ENCODE measurements at regions not wholly inside any gene's neighbourhood (a gene's known extent, or its start where the extent isn't known, plus 50 kb on each side); places are given as distances from the start of the nearest gene placed in this dataset.

DNA sequence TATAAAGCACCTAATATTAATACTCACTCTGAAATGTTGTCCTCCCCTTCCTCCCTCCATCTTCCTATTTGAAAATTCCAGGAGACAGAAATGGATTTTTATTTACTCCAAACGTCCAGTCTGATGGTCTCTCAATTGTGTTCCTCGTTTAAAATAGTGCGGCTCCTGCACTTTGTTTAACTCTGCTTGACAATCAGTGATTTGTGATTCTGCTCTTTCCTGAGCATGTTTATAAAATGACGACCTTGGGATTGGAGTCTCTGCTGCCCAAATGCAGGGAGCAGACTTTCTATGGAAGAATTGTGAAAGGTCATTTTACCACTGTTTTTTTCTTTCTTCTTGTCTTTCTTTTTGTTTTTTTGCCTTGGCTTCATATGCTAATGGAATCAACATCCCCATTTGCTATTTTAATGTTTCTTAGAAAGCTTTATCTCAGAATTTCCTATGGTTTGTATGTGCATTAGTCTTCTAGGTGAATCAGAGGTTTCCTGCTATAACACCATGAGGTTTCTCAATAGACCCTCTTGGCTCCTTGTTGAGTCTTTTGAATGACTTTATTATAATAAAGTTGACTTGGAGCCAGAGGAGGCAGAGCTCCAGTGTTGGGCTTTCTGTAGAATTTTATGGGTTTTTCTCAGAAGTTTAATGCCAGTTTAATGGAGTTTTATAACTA, 376.5 kb downstream of the CDH11 start:
- TF ChIP-seq, protein P1, sequence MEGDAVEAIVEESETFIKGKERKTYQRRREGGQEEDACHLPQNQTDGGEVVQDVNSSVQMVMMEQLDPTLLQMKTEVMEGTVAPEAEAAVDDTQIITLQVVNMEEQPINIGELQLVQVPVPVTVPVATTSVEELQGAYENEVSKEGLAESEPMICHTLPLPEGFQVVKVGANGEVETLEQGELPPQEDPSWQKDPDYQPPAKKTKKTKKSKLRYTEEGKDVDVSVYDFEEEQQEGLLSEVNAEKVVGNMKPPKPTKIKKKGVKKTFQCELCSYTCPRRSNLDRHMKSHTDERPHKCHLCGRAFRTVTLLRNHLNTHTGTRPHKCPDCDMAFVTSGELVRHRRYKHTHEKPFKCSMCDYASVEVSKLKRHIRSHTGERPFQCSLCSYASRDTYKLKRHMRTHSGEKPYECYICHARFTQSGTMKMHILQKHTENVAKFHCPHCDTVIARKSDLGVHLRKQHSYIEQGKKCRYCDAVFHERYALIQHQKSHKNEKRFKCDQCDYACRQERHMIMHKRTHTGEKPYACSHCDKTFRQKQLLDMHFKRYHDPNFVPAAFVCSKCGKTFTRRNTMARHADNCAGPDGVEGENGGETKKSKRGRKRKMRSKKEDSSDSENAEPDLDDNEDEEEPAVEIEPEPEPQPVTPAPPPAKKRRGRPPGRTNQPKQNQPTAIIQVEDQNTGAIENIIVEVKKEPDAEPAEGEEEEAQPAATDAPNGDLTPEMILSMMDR (IDR thresholded peaks at IDR 0.05; ENCODE audit: unreplicated experiment): no peak
- H3K27ac Mint-ChIP-seq: no peak overlapping the region

DNA sequence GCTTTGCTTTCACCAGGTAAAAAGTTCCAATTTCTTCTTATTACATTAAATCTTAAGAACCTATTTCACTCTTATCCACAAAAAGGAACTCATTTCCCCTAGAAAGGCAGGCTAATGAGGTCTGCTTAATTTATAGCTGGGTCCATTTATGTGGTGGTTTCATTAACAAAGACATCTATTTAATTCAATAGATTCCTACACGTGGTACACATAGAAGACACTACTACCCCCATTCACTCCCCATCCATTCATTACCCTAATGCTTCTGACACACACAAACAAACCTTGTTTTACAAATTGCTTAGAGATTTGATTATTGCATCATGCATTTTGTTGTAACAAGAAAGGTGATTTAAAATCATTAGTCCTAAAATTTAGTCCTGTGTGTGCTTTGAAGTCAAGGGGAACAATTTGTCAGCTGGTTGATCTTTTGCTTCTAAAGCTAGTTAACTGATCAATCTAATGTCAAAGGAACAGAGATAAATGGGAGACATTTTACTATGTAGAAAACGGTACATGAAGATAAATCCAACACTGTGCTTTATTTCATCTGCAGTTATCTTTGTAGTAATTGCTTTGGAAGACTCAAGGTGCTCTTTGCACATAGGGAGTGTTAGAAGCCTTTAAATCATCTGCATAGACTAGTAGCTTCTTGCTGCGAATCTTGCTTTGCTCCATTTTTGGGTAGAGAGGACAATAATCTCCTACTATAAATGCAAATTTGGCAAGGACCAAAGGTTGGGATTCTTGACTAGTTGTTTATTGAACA, 379.2 kb downstream of the CDH11 start:
- Mint-ChIP-seq H3K9me3 (peaks cover 11% of the 10 kb centered on the region), H3K27me3 (ENCODE audit: low read depth) (peaks cover 10% of the 10 kb centered on the region), H3K4me3 (no peak overlapping the region), H3K4me1 (peaks cover 16% of the 10 kb centered on the region), H3K27ac (no peak overlapping the region), H3K36me3 (no peaks in the 10 kb centered on the region)
- TF ChIP-seq, protein P1 (IDR thresholded peaks at IDR 0.05; ENCODE audit: unreplicated experiment): no peak
- DNase-seq (ENCODE audit: low spot score in 2 of 2, unreplicated experiment in 2 of 2): no peak

More for the DNA sequence above, 376.5 kb downstream of the CDH11 start:
- no peaks in the 10 kb centered on the region for H3K36me3 Mint-ChIP-seq
- no peak overlapping the region for H3K4me3 Mint-ChIP-seq
- DNase-seq (ENCODE audit: low spot score in 2 of 2, unreplicated experiment in 2 of 2): no peak
- H3K9me3 Mint-ChIP-seq: no peaks in the 10 kb centered on the region
- H3K4me1 Mint-ChIP-seq: peaks cover 16% of the 10 kb centered on the region
- peaks cover 10% of the 10 kb centered on the region for H3K27me3 Mint-ChIP-seq (ENCODE audit: low read depth)

DNA sequence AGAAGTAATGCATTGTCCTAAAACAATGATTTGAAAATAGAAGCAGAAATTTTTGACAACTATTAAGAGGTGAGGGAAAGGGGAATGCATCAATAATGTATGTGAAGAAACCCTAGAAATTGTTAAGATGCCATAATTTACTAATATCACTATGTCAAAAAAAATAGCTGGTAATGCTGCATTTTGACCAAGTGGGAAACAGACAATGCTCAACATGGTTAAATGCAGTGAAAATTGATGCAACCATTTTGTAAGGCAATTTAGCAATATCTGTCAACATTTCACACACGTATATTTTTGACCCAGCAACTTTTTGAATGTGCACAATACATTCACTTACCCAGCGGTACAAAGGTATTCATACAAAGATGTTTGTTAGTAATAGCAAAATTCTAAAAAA, 381.6 kb downstream of the CDH11 start:
- no peak overlapping the region for H3K27ac Mint-ChIP-seq
- H3K9me3 Mint-ChIP-seq: peaks cover 11% of the 10 kb centered on the region
- peaks cover 10% of the 10 kb centered on the region for H3K27me3 Mint-ChIP-seq (ENCODE audit: low read depth)
- DNase-seq (ENCODE audit: low spot score in 2 of 2, unreplicated experiment in 2 of 2): no peak
- peaks cover 2% of the 10 kb centered on the region for H3K4me1 Mint-ChIP-seq
- TF ChIP-seq, protein P1 (IDR thresholded peaks at IDR 0.05; ENCODE audit: unreplicated experiment): no peak
- no peaks in the 10 kb centered on the region for H3K36me3 Mint-ChIP-seq
- no peak overlapping the region for H3K4me3 Mint-ChIP-seq

DNA sequence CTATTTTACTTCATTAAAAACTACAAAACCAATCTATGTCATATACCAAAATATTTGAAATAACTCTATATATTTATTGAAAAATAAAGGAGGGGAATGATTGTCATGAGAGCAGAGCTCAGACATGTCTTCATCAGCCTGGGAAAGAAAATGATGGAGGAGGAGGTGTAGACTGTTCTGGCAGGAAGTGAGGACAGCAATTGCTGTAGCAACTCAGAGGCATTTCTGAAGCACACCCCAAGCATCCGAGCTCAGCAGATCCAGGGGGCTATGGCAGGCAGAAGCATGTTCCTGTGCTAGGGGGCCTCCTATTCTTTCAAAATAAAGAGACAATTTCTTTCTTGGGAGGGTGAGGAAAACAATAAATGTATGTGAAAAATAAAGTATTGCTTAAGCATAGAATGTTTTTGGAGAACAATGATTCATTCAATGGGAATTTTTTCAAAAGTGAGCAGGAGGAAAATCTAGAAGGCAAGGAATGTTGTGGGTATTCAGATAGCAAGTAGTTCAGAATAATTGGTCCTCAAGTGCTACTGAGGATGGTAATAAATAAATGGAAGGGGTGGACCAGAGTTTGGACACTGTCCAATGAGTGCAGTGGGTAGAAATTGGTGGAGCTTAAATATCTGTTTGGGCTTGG, 383.4 kb downstream of the CDH11 start:
- TF ChIP-seq, protein P1 (IDR thresholded peaks at IDR 0.05; ENCODE audit: unreplicated experiment): no peak
- no peaks in the 10 kb centered on the region for H3K27me3 Mint-ChIP-seq (ENCODE audit: low read depth)
- H3K36me3 Mint-ChIP-seq: no peaks in the 10 kb centered on the region
- no peaks in the 10 kb centered on the region for H3K4me1 Mint-ChIP-seq
- H3K4me3 Mint-ChIP-seq: no peak overlapping the region
- H3K27ac Mint-ChIP-seq: no peak overlapping the region
- no peak for DNase-seq (ENCODE audit: low spot score in 2 of 2, unreplicated experiment in 2 of 2)
- peaks cover 11% of the 10 kb centered on the region for H3K9me3 Mint-ChIP-seq

DNA sequence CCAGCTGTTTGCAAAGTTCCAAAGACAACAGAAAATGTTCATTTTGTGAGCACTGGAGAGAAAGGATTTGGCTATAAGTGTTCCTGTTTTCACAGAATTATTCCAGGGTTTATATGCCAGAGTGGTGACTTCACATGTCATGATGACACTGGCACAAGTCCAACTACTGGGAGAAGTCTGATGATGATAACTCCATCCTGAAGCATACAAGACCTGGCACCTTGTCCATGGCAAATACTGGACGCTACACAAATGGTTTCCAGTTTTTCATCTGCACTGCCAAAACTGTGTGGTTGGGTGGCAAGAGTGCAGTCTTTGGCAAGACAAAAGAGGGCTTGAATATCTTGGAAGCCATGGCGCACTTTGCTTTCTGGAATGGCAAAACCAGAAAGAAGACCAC, 385.0 kb downstream of the CDH11 start:
- no peak for DNase-seq (ENCODE audit: low spot score in 2 of 2, unreplicated experiment in 2 of 2)
- Mint-ChIP-seq H3K27ac (no peak overlapping the region), H3K4me1 (no peaks in the 10 kb centered on the region), H3K9me3 (peaks cover 11% of the 10 kb centered on the region), H3K4me3 (no peak overlapping the region), H3K36me3 (no peaks in the 10 kb centered on the region), H3K27me3 (ENCODE audit: low read depth) (no peaks in the 10 kb centered on the region)
- TF ChIP-seq, protein P1 (IDR thresholded peaks at IDR 0.05; ENCODE audit: unreplicated experiment): no peak

Data from mesothelial cell of epicardium (in vitro differentiated cells).